ENCODE measurements at regions not wholly inside any gene's neighbourhood (a gene's known extent, or its start where the extent isn't known, plus 50 kb on each side); places are given as distances from the start of the nearest gene placed in this dataset.

DNA sequence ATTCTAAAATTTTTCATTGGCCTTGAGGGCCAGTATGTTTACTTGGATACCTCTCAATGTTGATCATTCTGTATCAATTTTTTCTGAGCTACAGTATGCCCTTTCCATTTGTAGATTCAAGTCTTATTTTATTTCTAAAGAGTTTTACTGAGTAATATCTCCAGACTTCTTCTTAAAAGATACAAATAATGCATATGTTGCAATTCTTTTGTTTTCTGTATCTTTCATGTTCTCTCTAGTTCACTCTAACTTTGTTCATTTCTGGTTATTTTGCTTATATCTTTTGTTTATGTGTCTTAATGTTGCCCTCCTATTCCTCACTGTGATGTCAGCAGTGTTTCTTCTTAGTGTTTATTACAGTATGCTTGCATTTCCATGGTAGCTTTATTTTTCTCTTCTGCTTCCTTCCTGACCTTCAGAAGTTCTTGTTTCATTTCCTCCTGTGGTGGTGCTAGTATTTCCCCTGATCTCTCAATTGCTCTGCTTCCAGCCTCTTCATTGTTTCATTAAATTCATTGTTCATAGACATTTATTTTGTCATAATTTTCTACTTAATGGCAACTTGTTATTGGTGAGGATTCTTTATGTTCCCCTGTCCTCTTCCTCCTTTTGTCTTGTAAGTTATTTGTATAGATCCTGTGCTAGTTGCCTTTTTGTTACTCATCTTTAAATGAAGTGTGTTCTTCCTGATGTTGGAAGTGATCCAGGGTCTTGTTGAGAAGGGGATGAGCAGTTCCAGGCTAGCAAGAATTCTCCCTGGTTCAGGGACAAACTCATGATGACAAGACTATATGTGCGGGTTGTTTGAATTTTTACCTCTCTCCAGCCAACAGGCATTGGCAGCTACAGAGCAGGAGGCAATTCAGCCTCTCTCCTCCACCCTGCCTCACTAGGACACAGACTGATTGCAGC lies 160.8 kb downstream of the DEPDC1B start:
- TF ChIP-seq EZH2phosphoT487 (IDR thresholded peaks at IDR 0.05; ENCODE audit: borderline replicate concordance, low read length), result no peak
- TF ChIP-seq, protein P1, sequence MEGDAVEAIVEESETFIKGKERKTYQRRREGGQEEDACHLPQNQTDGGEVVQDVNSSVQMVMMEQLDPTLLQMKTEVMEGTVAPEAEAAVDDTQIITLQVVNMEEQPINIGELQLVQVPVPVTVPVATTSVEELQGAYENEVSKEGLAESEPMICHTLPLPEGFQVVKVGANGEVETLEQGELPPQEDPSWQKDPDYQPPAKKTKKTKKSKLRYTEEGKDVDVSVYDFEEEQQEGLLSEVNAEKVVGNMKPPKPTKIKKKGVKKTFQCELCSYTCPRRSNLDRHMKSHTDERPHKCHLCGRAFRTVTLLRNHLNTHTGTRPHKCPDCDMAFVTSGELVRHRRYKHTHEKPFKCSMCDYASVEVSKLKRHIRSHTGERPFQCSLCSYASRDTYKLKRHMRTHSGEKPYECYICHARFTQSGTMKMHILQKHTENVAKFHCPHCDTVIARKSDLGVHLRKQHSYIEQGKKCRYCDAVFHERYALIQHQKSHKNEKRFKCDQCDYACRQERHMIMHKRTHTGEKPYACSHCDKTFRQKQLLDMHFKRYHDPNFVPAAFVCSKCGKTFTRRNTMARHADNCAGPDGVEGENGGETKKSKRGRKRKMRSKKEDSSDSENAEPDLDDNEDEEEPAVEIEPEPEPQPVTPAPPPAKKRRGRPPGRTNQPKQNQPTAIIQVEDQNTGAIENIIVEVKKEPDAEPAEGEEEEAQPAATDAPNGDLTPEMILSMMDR (conservative IDR thresholded peaks at IDR 0.05; ENCODE audit: low read depth, low read length), result no peak
